22Rv1 (cell line): ENCODE measurements at regions not wholly inside any gene's neighbourhood (a gene's known extent, or its start where the extent isn't known, plus 50 kb on each side); places are given as distances from the start of the nearest gene placed in this dataset.

ENCODE experiments used
- ZFX ChIP-seq: fragments of 450-650 bp; IDR thresholded peaks from 2 replicates; pipeline ENCODE4 v1.6.1; 2017; ENCODE audit warnings: antibody characterized with exemption, borderline replicate concordance
- TF ChIP-seq, protein P1 (sequence below): fragments of 450-650 bp; IDR thresholded peaks from 2 replicates; pipeline ENCODE4 v1.5.1; 2017; ENCODE audit warnings: mild to moderate bottlenecking

DNA sequence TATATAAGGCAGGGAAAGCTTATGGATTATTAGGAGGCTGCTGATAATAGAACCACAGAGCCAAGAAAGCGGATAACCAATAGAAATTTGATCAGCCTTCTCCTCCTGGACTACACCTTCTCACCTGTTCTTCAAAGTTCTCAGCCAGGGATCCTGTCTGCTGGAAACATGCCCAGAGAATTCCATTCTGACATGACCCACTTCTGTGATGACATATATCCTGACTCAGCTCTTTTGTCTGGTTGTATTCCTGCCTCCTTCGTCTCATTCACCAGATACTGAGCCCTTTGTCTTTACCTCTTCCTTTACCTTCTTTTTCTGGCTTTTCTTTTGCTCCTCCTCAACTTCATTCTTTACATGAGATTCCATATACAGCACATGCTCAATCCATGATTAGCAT is 576.1 kb downstream of the CDH11 start:
- TF ChIP-seq, protein P1, sequence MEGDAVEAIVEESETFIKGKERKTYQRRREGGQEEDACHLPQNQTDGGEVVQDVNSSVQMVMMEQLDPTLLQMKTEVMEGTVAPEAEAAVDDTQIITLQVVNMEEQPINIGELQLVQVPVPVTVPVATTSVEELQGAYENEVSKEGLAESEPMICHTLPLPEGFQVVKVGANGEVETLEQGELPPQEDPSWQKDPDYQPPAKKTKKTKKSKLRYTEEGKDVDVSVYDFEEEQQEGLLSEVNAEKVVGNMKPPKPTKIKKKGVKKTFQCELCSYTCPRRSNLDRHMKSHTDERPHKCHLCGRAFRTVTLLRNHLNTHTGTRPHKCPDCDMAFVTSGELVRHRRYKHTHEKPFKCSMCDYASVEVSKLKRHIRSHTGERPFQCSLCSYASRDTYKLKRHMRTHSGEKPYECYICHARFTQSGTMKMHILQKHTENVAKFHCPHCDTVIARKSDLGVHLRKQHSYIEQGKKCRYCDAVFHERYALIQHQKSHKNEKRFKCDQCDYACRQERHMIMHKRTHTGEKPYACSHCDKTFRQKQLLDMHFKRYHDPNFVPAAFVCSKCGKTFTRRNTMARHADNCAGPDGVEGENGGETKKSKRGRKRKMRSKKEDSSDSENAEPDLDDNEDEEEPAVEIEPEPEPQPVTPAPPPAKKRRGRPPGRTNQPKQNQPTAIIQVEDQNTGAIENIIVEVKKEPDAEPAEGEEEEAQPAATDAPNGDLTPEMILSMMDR: no peak
- no peak for TF ChIP-seq ZFX
